H9 (cell line): ENCODE measurements at regions not wholly inside any gene's neighbourhood (a gene's known extent, or its start where the extent isn't known, plus 50 kb on each side); places are given as distances from the start of the nearest gene placed in this dataset.

Source experiments
- DNase-seq: peaks from one replicate; pipeline ENCODE4 v3.0.0-alpha.2; 2017
- H2AFZ ChIP-seq: one replicate; pipeline ENCODE4 v1.6.1; 2013; ENCODE audit warnings: mild to moderate bottlenecking, low read length, control low read depth, moderate library complexity
- H2AK5ac ChIP-seq: 2 replicates; pipeline ENCODE4 v1.6.1; 2013; ENCODE audit warnings: low read length, control low read depth, mixed read lengths; ENCODE audit not compliant: insufficient read length
- H2BK120ac ChIP-seq: one replicate; pipeline ENCODE4 v1.6.1; 2013; ENCODE audit warnings: low read depth, mild to moderate bottlenecking, low read length, control low read depth, inconsistent platforms; ENCODE audit not compliant: poor library complexity, severe bottlenecking
- H2BK12ac ChIP-seq: 2 replicates; pipeline ENCODE4 v1.6.1; 2013; ENCODE audit warnings: low read length, control low read depth, mixed read lengths, low read depth; ENCODE audit not compliant: insufficient read length
- H2BK15ac ChIP-seq: 2 replicates; pipeline ENCODE4 v1.6.1; 2013; ENCODE audit warnings: low read depth, low read length, control low read depth
- H2BK20ac ChIP-seq: one replicate; pipeline ENCODE4 v1.6.1; 2013; ENCODE audit warnings: low read depth, mild to moderate bottlenecking, low read length, control low read depth, inconsistent platforms; ENCODE audit not compliant: poor library complexity, severe bottlenecking
- H2BK5ac ChIP-seq: 2 replicates; pipeline ENCODE4 v1.6.1; 2013; ENCODE audit warnings: low read length, control low read depth, mixed read lengths; ENCODE audit not compliant: insufficient read length
- H3K14ac ChIP-seq: 2 replicates; pipeline ENCODE4 v1.6.1; 2013; ENCODE audit warnings: low read length, control low read depth; ENCODE audit not compliant: insufficient read depth
- H3K18ac ChIP-seq: 2 replicates; pipeline ENCODE4 v1.6.1; 2013; ENCODE audit warnings: low read depth, mild to moderate bottlenecking, mixed read lengths, low read length, control low read depth; ENCODE audit not compliant: insufficient read length
- H3K23ac ChIP-seq: 2 replicates; pipeline ENCODE4 v1.6.1; 2013; ENCODE audit warnings: low read length, control low read depth, mixed read lengths, low read depth; ENCODE audit not compliant: insufficient read length
- H3K23me2 ChIP-seq: 2 replicates; pipeline ENCODE4 v1.6.1; 2013; ENCODE audit warnings: low read depth, mild to moderate bottlenecking, mixed read lengths, low read length, control low read depth; ENCODE audit not compliant: insufficient read length, poor library complexity, severe bottlenecking
- H3K27ac ChIP-seq: 2 replicates; pipeline ENCODE4 v1.5.1; 2013; ENCODE audit warnings: low read length, control low read depth, mixed read lengths, low read depth; ENCODE audit not compliant: insufficient read length
- H3K27me3 ChIP-seq: 2 replicates; pipeline ENCODE4 v1.6.1; 2013; ENCODE audit warnings: low read length, control low read depth, inconsistent platforms; ENCODE audit not compliant: insufficient read depth
- H3K4ac ChIP-seq: 2 replicates; pipeline ENCODE4 v1.6.1; 2013; ENCODE audit warnings: low read depth, mild to moderate bottlenecking, control low read depth, inconsistent platforms, low read length, moderate library complexity
- H3K4me1 ChIP-seq: 2 replicates; pipeline ENCODE4 v1.6.1; 2013; ENCODE audit warnings: low read length, control low read depth, inconsistent platforms; ENCODE audit not compliant: insufficient read depth
- H3K4me2 ChIP-seq: 2 replicates; pipeline ENCODE4 v1.6.1; 2013; ENCODE audit warnings: low read length, control low read depth, mixed read lengths; ENCODE audit not compliant: insufficient read length, insufficient read depth
- H3K56ac ChIP-seq: 2 replicates; pipeline ENCODE4 v1.6.1; 2013; ENCODE audit warnings: low read depth, mild to moderate bottlenecking, mixed read lengths, low read length, control low read depth; ENCODE audit not compliant: insufficient read length
- H3K79me1 ChIP-seq: 2 replicates; pipeline ENCODE4 v1.6.1; 2013; ENCODE audit warnings: low read depth, mild to moderate bottlenecking, moderate library complexity, low read length, control low read depth, inconsistent platforms; ENCODE audit not compliant: insufficient read depth, poor library complexity, severe bottlenecking
- H3K79me2 ChIP-seq: 2 replicates; pipeline ENCODE4 v1.6.1; 2013; ENCODE audit warnings: low read length, control low read depth, inconsistent platforms; ENCODE audit not compliant: insufficient read depth
- H3K9ac ChIP-seq: 2 replicates; pipeline ENCODE4 v1.6.1; 2013; ENCODE audit warnings: low read length, control low read depth, mixed read lengths; ENCODE audit not compliant: insufficient read length; ENCODE audit errors: extremely low read depth
- H3K9me3 ChIP-seq: one replicate; pipeline ENCODE4 v1.6.1; 2013; ENCODE audit warnings: low read depth, low read length, inconsistent platforms; ENCODE audit not compliant: control insufficient read depth
- H3T11ph ChIP-seq: one replicate; pipeline ENCODE4 v1.6.1; 2013; ENCODE audit warnings: mild to moderate bottlenecking, low read length, control low read depth, inconsistent platforms
- H4K20me1 ChIP-seq: one replicate; pipeline ENCODE4 v1.6.1; 2013; ENCODE audit not compliant: control insufficient read depth, insufficient read length, insufficient read depth
- H4K5ac ChIP-seq: 2 replicates; pipeline ENCODE4 v1.6.1; 2013; ENCODE audit warnings: low read depth, mild to moderate bottlenecking, mixed read lengths, low read length, control low read depth; ENCODE audit not compliant: insufficient read length
- H4K8ac ChIP-seq: replicated peaks from 2 replicates; pipeline ENCODE4 v1.6.1; 2013; ENCODE audit warnings: low read length, control low read depth, mixed read lengths, low read depth; ENCODE audit not compliant: insufficient read length
- H4K91ac ChIP-seq: 2 replicates; pipeline ENCODE4 v1.6.1; 2013; ENCODE audit warnings: low read depth, mild to moderate bottlenecking, moderate library complexity, mixed read lengths, low read length, control low read depth; ENCODE audit not compliant: insufficient read length
- H3K27ac Mint-ChIP-seq, 3 experiments: 2 replicates in 2 of 3; 3 replicates in 1 of 3; pipeline ENCODE4 v1.8.0; 2020 to 2021; ENCODE audit warnings: mixed read lengths in 3 of 3, mild to moderate bottlenecking in 1 of 3, moderate library complexity in 1 of 3
- H3K27me3 Mint-ChIP-seq: 2 replicates; pipeline ENCODE4 v1.8.0; 2021; ENCODE audit warnings: low read depth, mild to moderate bottlenecking, moderate library complexity, mixed read lengths
- H3K36me3 Mint-ChIP-seq, 3 experiments: 2 replicates in 2 of 3; 3 replicates in 1 of 3; pipeline ENCODE4 v1.8.0; 2020 to 2021; ENCODE audit warnings: low read depth in 3 of 3, mixed read lengths in 3 of 3; ENCODE audit not compliant: insufficient read depth in 1 of 3
- H3K4me1 Mint-ChIP-seq, 2 experiments: 2 replicates each; pipeline ENCODE4 v1.8.0; 2020; ENCODE audit warnings: mixed read lengths in 2 of 2
- H3K4me3 Mint-ChIP-seq, 2 experiments: 2 replicates in 1 of 2; 3 replicates in 1 of 2; pipeline ENCODE4 v1.8.0; 2020 to 2021; ENCODE audit warnings: mild to moderate bottlenecking in 2 of 2, mixed read lengths in 2 of 2, moderate library complexity in 1 of 2
- H3K9me3 Mint-ChIP-seq, 2 experiments: 2 replicates in 1 of 2; 3 replicates in 1 of 2; pipeline ENCODE4 v1.8.0; 2020; ENCODE audit warnings: mild to moderate bottlenecking in 2 of 2, mixed read lengths in 2 of 2, moderate library complexity in 1 of 2
- CTCF ChIP-seq: fragments of 200-600 bp; sonication (generic); conservative IDR thresholded peaks from 3 replicates; pipeline ENCODE4 v1.8.0; 2021; ENCODE audit warnings: antibody characterized with exemption, mild to moderate bottlenecking
- WGBS: extraction: QIAGEN DNeasy Blood & Tissue Kit; methylation state at CpG from one replicate; pipeline ENCODE4 v1.1.7; 2013; ENCODE audit warnings: missing lambda C conversion rate, low lambda C conversion rate, mixed read lengths; ENCODE audit not compliant: insufficient read length; ENCODE audit errors: extremely low coverage; 5-methylcytosine and 5-hydroxymethylcytosine counted together

- Histone ChIP-seq H2BK20ac (no peak overlapping the region), H3K14ac (no peak overlapping the region), H2AK5ac (no peak overlapping the region), H2BK15ac (no peak overlapping the region), H3K79me2 (no peaks in the 10 kb centered on the region), H3K9ac (no peak overlapping the region), H3T11ph (no peak overlapping the region), H2BK12ac (no peak overlapping the region), H4K20me1 (no peaks in the 10 kb centered on the region), H2AFZ (no peak overlapping the region), H4K8ac (no peak overlapping the region), H2BK120ac (no peak overlapping the region), H2BK5ac (no peak overlapping the region), H4K5ac (no peak overlapping the region), H3K4me2 (no peak overlapping the region), H3K18ac (no peak overlapping the region), H3K9me3 (no peaks in the 10 kb centered on the region), H3K27me3 (no peaks in the 10 kb centered on the region; the same call in 1 of the 2 replicates), H3K4ac (no peak overlapping the region), H3K27ac (no peak overlapping the region), H3K56ac (no peak overlapping the region), H4K91ac (no peak overlapping the region), H3K4me1 (peaks cover 2% of the 10 kb centered on the region; the same call in 1 of the 2 replicates), H3K23me2 (no peaks in the 10 kb centered on the region), H3K23ac (no peak overlapping the region), H3K79me1 (no peaks in the 10 kb centered on the region)
- peak overlapping the region in 1 of 3 experiments; percentile 97; a peak in 4 of 7 replicates for H3K27ac Mint-ChIP-seq
- H3K36me3 Mint-ChIP-seq: peaks cover under 1 to 9% (median 2%) of the 10 kb centered on the region in 3 experiments; a peak in 6 of 7 replicates
- TF ChIP-seq CTCF: no peak
- DNase-seq: no peak
- peaks cover 48 to 52% of the 10 kb centered on the region in 2 experiments for H3K4me1 Mint-ChIP-seq
- no peak overlapping the region for H3K4me3 Mint-ChIP-seq
- peaks cover 0 to 7% of the 10 kb centered on the region in 2 experiments; a peak in 3 of 5 replicates for H3K9me3 Mint-ChIP-seq
- no CpG with 5 or more reads among the region's 2 CpGs for WGBS
- H3K27me3 Mint-ChIP-seq: no peaks in the 10 kb centered on the region
These were observed 139.9 kb downstream of the PSAT1 start for GRCh38 chr9:78436873-78437272.
